HFFc6 (cell line): ENCODE measurements at regions not wholly inside any gene's neighbourhood (a gene's known extent, or its start where the extent isn't known, plus 50 kb on each side); places are given as distances from the start of the nearest gene placed in this dataset.
A peak's percentile ranks its signal among the peaks of the same experiment; 100 is the strongest.

Experiments
- DNase-seq: peaks from one replicate; pipeline ENCODE4 v3.0.0-alpha.2; 2018
- H3K27ac Mint-ChIP-seq: 2 replicates; pipeline ENCODE4 v1.8.0; 2020; ENCODE audit warnings: mild to moderate bottlenecking, mixed read lengths
- H3K27me3 Mint-ChIP-seq: 2 replicates; pipeline ENCODE4 v1.8.0; 2021; ENCODE audit warnings: mild to moderate bottlenecking, moderate library complexity, mixed read lengths; ENCODE audit not compliant: insufficient read depth
- H3K36me3 Mint-ChIP-seq: 2 replicates; pipeline ENCODE4 v1.8.0; 2021; ENCODE audit warnings: low read depth, mixed read lengths
- H3K4me1 Mint-ChIP-seq: 2 replicates; pipeline ENCODE4 v1.8.0; 2020; ENCODE audit warnings: low read depth, mixed read lengths
- H3K4me3 Mint-ChIP-seq: 2 replicates; pipeline ENCODE4 v1.8.0; 2020; ENCODE audit warnings: mild to moderate bottlenecking, moderate library complexity, mixed read lengths
- H3K9me3 Mint-ChIP-seq: 2 replicates; pipeline ENCODE4 v1.8.0; 2020; ENCODE audit warnings: mild to moderate bottlenecking, mixed read lengths
- TF ChIP-seq, protein P1 (sequence below): fragments of 200-600 bp; sonication (generic); IDR thresholded peaks from 2 replicates; pipeline ENCODE4 v1.5.0; 2021; ENCODE audit warnings: antibody characterized with exemption, mild to moderate bottlenecking

DNA sequence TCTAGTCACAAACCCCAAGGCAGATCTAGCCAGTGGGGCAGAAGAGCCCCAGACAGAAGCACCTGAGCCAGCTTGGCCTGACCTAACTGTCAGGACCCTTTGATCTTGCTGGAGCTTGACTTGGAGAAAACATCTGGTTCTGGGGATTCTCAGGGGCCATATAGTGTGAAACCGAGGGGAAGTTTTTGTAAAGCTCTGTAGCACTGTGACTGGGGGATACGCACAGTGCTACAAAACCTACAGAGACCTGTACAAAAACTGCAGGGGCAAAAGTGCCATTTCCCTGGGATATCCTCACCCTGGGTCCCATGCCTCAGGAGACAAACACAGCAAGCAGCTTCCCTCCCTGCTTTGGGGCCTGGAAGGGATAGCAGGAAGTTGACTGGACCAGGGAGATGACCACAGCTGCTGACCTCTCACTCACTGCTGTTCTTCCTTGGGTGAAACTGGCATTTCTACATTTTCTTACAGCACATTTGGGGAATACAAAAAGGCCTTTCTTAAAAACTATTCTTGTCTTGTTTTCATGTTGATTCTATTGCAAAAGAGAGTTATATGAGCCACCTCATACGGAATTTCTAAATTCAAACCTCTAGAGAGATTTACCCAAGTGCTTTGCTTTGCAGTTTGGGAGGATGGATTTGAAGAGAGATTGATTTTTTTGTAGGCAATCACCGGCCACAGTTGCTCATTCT is 140.0 kb downstream of the DAD1 start:
- H3K36me3 Mint-ChIP-seq: no peaks in the 10 kb centered on the region
- H3K4me1 Mint-ChIP-seq: no peaks in the 10 kb centered on the region; the same call in 1 of the 2 replicates
- DNase-seq: no peak
- no peaks in the 10 kb centered on the region for H3K9me3 Mint-ChIP-seq
- no peak overlapping the region for H3K4me3 Mint-ChIP-seq
- H3K27ac Mint-ChIP-seq: no peak overlapping the region
- TF ChIP-seq, protein P1, sequence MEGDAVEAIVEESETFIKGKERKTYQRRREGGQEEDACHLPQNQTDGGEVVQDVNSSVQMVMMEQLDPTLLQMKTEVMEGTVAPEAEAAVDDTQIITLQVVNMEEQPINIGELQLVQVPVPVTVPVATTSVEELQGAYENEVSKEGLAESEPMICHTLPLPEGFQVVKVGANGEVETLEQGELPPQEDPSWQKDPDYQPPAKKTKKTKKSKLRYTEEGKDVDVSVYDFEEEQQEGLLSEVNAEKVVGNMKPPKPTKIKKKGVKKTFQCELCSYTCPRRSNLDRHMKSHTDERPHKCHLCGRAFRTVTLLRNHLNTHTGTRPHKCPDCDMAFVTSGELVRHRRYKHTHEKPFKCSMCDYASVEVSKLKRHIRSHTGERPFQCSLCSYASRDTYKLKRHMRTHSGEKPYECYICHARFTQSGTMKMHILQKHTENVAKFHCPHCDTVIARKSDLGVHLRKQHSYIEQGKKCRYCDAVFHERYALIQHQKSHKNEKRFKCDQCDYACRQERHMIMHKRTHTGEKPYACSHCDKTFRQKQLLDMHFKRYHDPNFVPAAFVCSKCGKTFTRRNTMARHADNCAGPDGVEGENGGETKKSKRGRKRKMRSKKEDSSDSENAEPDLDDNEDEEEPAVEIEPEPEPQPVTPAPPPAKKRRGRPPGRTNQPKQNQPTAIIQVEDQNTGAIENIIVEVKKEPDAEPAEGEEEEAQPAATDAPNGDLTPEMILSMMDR: no peak
- peaks cover 34% of the 10 kb centered on the region for H3K27me3 Mint-ChIP-seq

GRCh38 chr14:22448035-22448904 is 140.8 kb downstream of the DAD1 start:
- DNase-seq: no peak
- peaks cover 30% of the 10 kb centered on the region for H3K27me3 Mint-ChIP-seq
- TF ChIP-seq, protein P1: no peak
- H3K9me3 Mint-ChIP-seq: no peaks in the 10 kb centered on the region
- H3K4me3 Mint-ChIP-seq: no peak overlapping the region
- H3K4me1 Mint-ChIP-seq: no peaks in the 10 kb centered on the region; the same call in 1 of the 2 replicates
- H3K27ac Mint-ChIP-seq: no peak overlapping the region
- no peaks in the 10 kb centered on the region for H3K36me3 Mint-ChIP-seq

DNA sequence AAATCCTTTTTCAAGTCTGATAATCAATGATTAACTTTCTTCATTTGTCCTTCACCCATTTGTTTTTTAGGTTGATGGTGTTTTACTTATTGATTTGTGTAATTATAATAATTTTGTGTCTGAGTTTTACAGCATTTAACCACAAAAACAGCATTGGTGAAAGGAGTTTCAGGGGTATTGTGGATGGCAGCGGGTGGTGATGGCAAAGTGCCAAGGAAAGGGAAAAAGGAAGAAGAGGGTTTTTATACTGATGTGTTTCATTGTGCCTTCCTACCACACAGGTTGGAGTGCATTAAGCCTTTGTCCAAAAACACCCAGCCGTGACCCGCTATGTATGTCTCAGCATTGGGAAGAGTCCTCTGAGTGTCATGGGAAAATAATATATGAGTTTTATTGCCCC is 150.3 kb downstream of the DAD1 start:
- Mint-ChIP-seq H3K9me3 (no peaks in the 10 kb centered on the region), H3K36me3 (no peaks in the 10 kb centered on the region), H3K4me1 (no peaks in the 10 kb centered on the region), H3K27me3 (peaks cover 26% of the 10 kb centered on the region), H3K27ac (no peak overlapping the region), H3K4me3 (no peak overlapping the region)
- TF ChIP-seq, protein P1: no peak
- no peak for DNase-seq

GRCh38 chr14:22434901-22435550 is 154.0 kb downstream of the DAD1 start:
- peaks cover 12% of the 10 kb centered on the region for H3K4me1 Mint-ChIP-seq
- TF ChIP-seq, protein P1: no peak
- no peaks in the 10 kb centered on the region for H3K9me3 Mint-ChIP-seq
- H3K36me3 Mint-ChIP-seq: no peaks in the 10 kb centered on the region
- no peak overlapping the region for H3K4me3 Mint-ChIP-seq
- H3K27me3 Mint-ChIP-seq: peaks cover 28% of the 10 kb centered on the region
- no peak overlapping the region for H3K27ac Mint-ChIP-seq
- no peak for DNase-seq

- Mint-ChIP-seq H3K9me3 (no peaks in the 10 kb centered on the region), H3K36me3 (no peaks in the 10 kb centered on the region), H3K27ac (no peak overlapping the region), H3K27me3 (peaks cover 33% of the 10 kb centered on the region), H3K4me1 (peaks cover 12% of the 10 kb centered on the region), H3K4me3 (no peak overlapping the region)
- no peak for DNase-seq
- TF ChIP-seq, protein P1: peak; percentile 37
Measured at GRCh38 chr14:22434030-22434429, 155.0 kb downstream of the DAD1 start.
